ENCODE measurements at regions not wholly inside any gene's neighbourhood (a gene's known extent, or its start where the extent isn't known, plus 50 kb on each side); places are given as distances from the start of the nearest gene placed in this dataset.

GRCh38 chr7:105002-105401 is 87.4 kb upstream of the FAM20C start:
- TF ChIP-seq FOS (IDR thresholded peaks at IDR 0.05; ENCODE audit: low read depth, low read length) (no peak), RAD21 (IDR thresholded peaks at IDR 0.05; ENCODE audit: low read length) (no peak), BHLHE40 (IDR thresholded peaks at IDR 0.05; ENCODE audit: low read depth, low read length) (no peak), RCOR1 (IDR thresholded peaks at IDR 0.05; ENCODE audit: insufficient replicate concordance, low read length) (no peak), RFX5 (IDR thresholded peaks at IDR 0.05; ENCODE audit: low read depth, low read length) (no peak), POLR2A (IDR thresholded peaks at IDR 0.05; ENCODE audit: low read depth, low read length) (no peak), MAFK (IDR thresholded peaks at IDR 0.05; ENCODE audit: low read depth, low read length) (no peak), SMC3 (IDR thresholded peaks at IDR 0.05; ENCODE audit: low read depth, low read length) (no peak), CEBPB (IDR thresholded peaks at IDR 0.05; ENCODE audit: low read depth, low read length) (no peak), MXI1 (IDR thresholded peaks at IDR 0.05; ENCODE audit: borderline replicate concordance, low read depth, low read length) (no peak), NFE2L2 (IDR thresholded peaks at IDR 0.05; ENCODE audit: low read depth, low read length) (no peak)
- TF ChIP-seq, protein P1, sequence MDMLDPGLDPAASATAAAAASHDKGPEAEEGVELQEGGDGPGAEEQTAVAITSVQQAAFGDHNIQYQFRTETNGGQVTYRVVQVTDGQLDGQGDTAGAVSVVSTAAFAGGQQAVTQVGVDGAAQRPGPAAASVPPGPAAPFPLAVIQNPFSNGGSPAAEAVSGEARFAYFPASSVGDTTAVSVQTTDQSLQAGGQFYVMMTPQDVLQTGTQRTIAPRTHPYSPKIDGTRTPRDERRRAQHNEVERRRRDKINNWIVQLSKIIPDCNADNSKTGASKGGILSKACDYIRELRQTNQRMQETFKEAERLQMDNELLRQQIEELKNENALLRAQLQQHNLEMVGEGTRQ (IDR thresholded peaks at IDR 0.05; ENCODE audit: low read depth, low read length) = no peak
- TF ChIP-seq, protein P2, sequence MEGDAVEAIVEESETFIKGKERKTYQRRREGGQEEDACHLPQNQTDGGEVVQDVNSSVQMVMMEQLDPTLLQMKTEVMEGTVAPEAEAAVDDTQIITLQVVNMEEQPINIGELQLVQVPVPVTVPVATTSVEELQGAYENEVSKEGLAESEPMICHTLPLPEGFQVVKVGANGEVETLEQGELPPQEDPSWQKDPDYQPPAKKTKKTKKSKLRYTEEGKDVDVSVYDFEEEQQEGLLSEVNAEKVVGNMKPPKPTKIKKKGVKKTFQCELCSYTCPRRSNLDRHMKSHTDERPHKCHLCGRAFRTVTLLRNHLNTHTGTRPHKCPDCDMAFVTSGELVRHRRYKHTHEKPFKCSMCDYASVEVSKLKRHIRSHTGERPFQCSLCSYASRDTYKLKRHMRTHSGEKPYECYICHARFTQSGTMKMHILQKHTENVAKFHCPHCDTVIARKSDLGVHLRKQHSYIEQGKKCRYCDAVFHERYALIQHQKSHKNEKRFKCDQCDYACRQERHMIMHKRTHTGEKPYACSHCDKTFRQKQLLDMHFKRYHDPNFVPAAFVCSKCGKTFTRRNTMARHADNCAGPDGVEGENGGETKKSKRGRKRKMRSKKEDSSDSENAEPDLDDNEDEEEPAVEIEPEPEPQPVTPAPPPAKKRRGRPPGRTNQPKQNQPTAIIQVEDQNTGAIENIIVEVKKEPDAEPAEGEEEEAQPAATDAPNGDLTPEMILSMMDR (conservative IDR thresholded peaks at IDR 0.05; ENCODE audit: low read depth, low read length) = no peak

Data from IMR-90 (cell line).